ENCODE measurements at regions not wholly inside any gene's neighbourhood (a gene's known extent, or its start where the extent isn't known, plus 50 kb on each side); places are given as distances from the start of the nearest gene placed in this dataset.
A peak's percentile ranks its signal among the peaks of the same experiment; 100 is the strongest.

- POLR2A ChIA-PET: interaction anchor here (2.2 kb wide), 1 partner anchor 18 kb away, joined by 15 read pairs; no protein-coding TSS in a partner anchor
- 38% methylated on average over 4 of the region's 4 CpGs for WGBS (ENCODE audit: low lambda C conversion rate)
- no peaks in the 10 kb centered on the region for H4K20me1 ChIP-seq (ENCODE audit: insufficient read depth, low read length)
- TF ChIP-seq ZNF296 (CRISPR knock-in tag; conservative IDR thresholded peaks at IDR 0.05): no peak
- TF ChIP-seq, protein P1, sequence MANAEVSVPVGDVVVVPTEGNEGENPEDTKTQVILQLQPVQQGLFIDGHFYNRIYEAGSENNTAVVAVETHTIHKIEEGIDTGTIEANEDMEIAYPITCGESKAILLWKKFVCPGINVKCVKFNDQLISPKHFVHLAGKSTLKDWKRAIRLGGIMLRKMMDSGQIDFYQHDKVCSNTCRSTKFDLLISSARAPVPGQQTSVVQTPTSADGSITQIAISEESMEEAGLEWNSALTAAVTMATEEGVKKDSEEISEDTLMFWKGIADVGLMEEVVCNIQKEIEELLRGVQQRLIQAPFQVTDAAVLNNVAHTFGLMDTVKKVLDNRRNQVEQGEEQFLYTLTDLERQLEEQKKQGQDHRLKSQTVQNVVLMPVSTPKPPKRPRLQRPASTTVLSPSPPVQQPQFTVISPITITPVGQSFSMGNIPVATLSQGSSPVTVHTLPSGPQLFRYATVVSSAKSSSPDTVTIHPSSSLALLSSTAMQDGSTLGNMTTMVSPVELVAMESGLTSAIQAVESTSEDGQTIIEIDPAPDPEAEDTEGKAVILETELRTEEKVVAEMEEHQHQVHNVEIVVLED (CRISPR knock-in tag; IDR thresholded peaks at IDR 0.05; ENCODE audit: borderline replicate concordance): peak; percentile 27; the same call in 1 of the 2 replicates
- TF ChIP-seq, protein P2, sequence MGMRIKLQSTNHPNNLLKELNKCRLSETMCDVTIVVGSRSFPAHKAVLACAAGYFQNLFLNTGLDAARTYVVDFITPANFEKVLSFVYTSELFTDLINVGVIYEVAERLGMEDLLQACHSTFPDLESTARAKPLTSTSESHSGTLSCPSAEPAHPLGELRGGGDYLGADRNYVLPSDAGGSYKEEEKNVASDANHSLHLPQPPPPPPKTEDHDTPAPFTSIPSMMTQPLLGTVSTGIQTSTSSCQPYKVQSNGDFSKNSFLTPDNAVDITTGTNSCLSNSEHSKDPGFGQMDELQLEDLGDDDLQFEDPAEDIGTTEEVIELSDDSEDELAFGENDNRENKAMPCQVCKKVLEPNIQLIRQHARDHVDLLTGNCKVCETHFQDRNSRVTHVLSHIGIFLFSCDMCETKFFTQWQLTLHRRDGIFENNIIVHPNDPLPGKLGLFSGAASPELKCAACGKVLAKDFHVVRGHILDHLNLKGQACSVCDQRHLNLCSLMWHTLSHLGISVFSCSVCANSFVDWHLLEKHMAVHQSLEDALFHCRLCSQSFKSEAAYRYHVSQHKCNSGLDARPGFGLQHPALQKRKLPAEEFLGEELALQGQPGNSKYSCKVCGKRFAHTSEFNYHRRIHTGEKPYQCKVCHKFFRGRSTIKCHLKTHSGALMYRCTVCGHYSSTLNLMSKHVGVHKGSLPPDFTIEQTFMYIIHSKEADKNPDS (CRISPR knock-in tag; IDR thresholded peaks at IDR 0.05): no peak
- TF ChIP-seq TAF15 (IDR thresholded peaks at IDR 0.05; ENCODE audit: low read depth, low read length, poor library complexity, severe bottlenecking): no peak
- no peak for TF ChIP-seq NBN (conservative IDR thresholded peaks at IDR 0.05)
- TF ChIP-seq E2F5 (CRISPR knock-in tag; conservative IDR thresholded peaks at IDR 0.05): no peak
- no peak for TF ChIP-seq ZNF781 (CRISPR knock-in tag; IDR thresholded peaks at IDR 0.05; ENCODE audit: borderline replicate concordance, not compliant biosample characterization)
- TF ChIP-seq HOXA7 (CRISPR knock-in tag; IDR thresholded peaks at IDR 0.05): no peak
- no peak for TF ChIP-seq SMARCE1 (IDR thresholded peaks at IDR 0.05; ENCODE audit: borderline replicate concordance)
- TF ChIP-seq EP300 (IDR thresholded peaks at IDR 0.05; ENCODE audit: low read depth in 2 of 2, low read length in 2 of 2): no peak; a peak in 1 of 4 replicates
- TF ChIP-seq EP300 (CRISPR knock-in tag; IDR thresholded peaks at IDR 0.05; ENCODE audit: borderline replicate concordance): peak; percentile 43; the same call in 1 of the 2 replicates
- no peak for TF ChIP-seq ZBTB33 (CRISPR knock-in tag; IDR thresholded peaks at IDR 0.05)
- no peak for TF ChIP-seq NR1H2 (CRISPR knock-in tag; IDR thresholded peaks at IDR 0.05; ENCODE audit: borderline replicate concordance, low read depth)
- TF ChIP-seq, protein P3, sequence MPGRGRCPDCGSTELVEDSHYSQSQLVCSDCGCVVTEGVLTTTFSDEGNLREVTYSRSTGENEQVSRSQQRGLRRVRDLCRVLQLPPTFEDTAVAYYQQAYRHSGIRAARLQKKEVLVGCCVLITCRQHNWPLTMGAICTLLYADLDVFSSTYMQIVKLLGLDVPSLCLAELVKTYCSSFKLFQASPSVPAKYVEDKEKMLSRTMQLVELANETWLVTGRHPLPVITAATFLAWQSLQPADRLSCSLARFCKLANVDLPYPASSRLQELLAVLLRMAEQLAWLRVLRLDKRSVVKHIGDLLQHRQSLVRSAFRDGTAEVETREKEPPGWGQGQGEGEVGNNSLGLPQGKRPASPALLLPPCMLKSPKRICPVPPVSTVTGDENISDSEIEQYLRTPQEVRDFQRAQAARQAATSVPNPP (CRISPR knock-in tag; IDR thresholded peaks at IDR 0.05): no peak
- no peak for TF ChIP-seq TBP (CRISPR knock-in tag; IDR thresholded peaks at IDR 0.05)
Observed at GRCh38 chr6:56381801-56382251, 134.4 kb upstream of the COL21A1 start.

More at GRCh38 chr6:56381801-56382251, 134.4 kb upstream of the COL21A1 start:
- ATAC-seq (peak; percentile 47), DNase-seq (ENCODE audit: low spot score) (peak; percentile 81), FAIRE-seq (no peak)
- H3K27ac ChIP-seq (ENCODE audit: extremely low read length, insufficient read depth, low read length): peak overlapping the region; percentile 67
- H2AFZ ChIP-seq (ENCODE audit: low read length): peak overlapping the region; percentile 31
- intact Hi-C loops (cut with micrococcal nuclease; ENCODE audit: unreplicated experiment): loop anchor here (2.0 kb wide), 1 partner anchor 17 kb away; no protein-coding TSS in a partner anchor
- H3K79me2 ChIP-seq (ENCODE audit: insufficient read depth, low read length): no peaks in the 10 kb centered on the region
- no peak overlapping the region for H3K9ac ChIP-seq (ENCODE audit: insufficient read depth, low read depth, low read length)
- in situ Hi-C loops (cut with HindIII; ENCODE audit: extremely low pct_ligation_motif_present, low pct_unique_long_range_greater_than_20kb): no loop called here
- CTCF ChIA-PET (ENCODE audit: low intra/inter-chr PET ratio, low total read pairs): no interaction called here
- H3K4me1 ChIP-seq (ENCODE audit: insufficient read depth, low read length): peaks cover 90% of the 10 kb centered on the region
- H3K4me3 ChIP-seq (replicated peaks in 1 of 3; ENCODE audit: insufficient read depth in 1 of 3, low read depth in 2 of 3, low read length in 3 of 3): no peak overlapping the region
- no peaks in the 10 kb centered on the region for H3K27me3 ChIP-seq (ENCODE audit: control insufficient read depth in 1 of 2, insufficient read depth in 2 of 2, low read length in 2 of 2)
- H3K36me3 ChIP-seq (replicated peaks in 1 of 2; ENCODE audit: control insufficient read depth in 1 of 2, insufficient read depth in 2 of 2, low read length in 2 of 2): no peaks in the 10 kb centered on the region
- no TSS peak for BruUV-seq (replicated peaks)
- H3K9me3 ChIP-seq (ENCODE audit: low read length): no peaks in the 10 kb centered on the region
- no peak overlapping the region for H3K4me2 ChIP-seq (ENCODE audit: low read depth, low read length)

Data from HepG2 (cell line).